NCI-H146 (cell line): ENCODE measurements at regions not wholly inside any gene's neighbourhood (a gene's known extent, or its start where the extent isn't known, plus 50 kb on each side); places are given as distances from the start of the nearest gene placed in this dataset.

Source experiments
- DNase-seq: peaks from one replicate; lab custom pipeline; 2025; lab: John Stamatoyannopoulos, UW

- DNase-seq: no peak
These were observed 1398.0 kb upstream of the NXPH2 start for GRCh38 chr2:140178234-140178633.

- DNase-seq: no peak
These were observed 1396.9 kb upstream of the NXPH2 start for GRCh38 chr2:140177086-140177485.

GRCh38 chr2:140173790-140174189 lies 1393.6 kb upstream of the NXPH2 start:
- no peak for DNase-seq

- no peak for DNase-seq
These were observed 1384.3 kb upstream of the NXPH2 start for GRCh38 chr2:140164449-140164848.

GRCh38 chr2:140158259-140158658 lies 1378.1 kb upstream of the NXPH2 start:
- DNase-seq: no peak

GRCh38 chr2:140157816-140158215 lies 1377.6 kb upstream of the NXPH2 start:
- DNase-seq: no peak

- no peak for DNase-seq
These were observed 1374.5 kb upstream of the NXPH2 start for GRCh38 chr2:140154706-140155105.

GRCh38 chr2:140154271-140154670 lies 1374.1 kb upstream of the NXPH2 start:
- DNase-seq: no peak

GRCh38 chr2:140144611-140145010 lies 1364.4 kb upstream of the NXPH2 start:
- no peak for DNase-seq

GRCh38 chr2:140138736-140139135 lies 1358.5 kb upstream of the NXPH2 start:
- no peak for DNase-seq

GRCh38 chr2:140136861-140137260 lies 1356.7 kb upstream of the NXPH2 start:
- DNase-seq: no peak

GRCh38 chr2:140136366-140136765 lies 1356.2 kb upstream of the NXPH2 start:
- DNase-seq: no peak

GRCh38 chr2:140128909-140129308 lies 1348.7 kb upstream of the NXPH2 start:
- DNase-seq: no peak

GRCh38 chr2:140122001-140122400 lies 1341.8 kb upstream of the NXPH2 start:
- no peak for DNase-seq

- no peak for DNase-seq
These were observed 1337.2 kb upstream of the NXPH2 start for GRCh38 chr2:140117386-140117785.

- DNase-seq: no peak
These were observed 1328.7 kb upstream of the NXPH2 start for GRCh38 chr2:140108706-140109475.

GRCh38 chr2:140091926-140092325 lies 1311.7 kb upstream of the NXPH2 start:
- DNase-seq: no peak

- DNase-seq: no peak
These were observed 1306.8 kb upstream of the NXPH2 start for GRCh38 chr2:140086964-140087363.

GRCh38 chr2:140085674-140086073 lies 1305.5 kb upstream of the NXPH2 start:
- no peak for DNase-seq

GRCh38 chr2:140079038-140079437 lies 1298.8 kb upstream of the NXPH2 start:
- DNase-seq: no peak

GRCh38 chr2:140076164-140076563 lies 1296.0 kb upstream of the NXPH2 start:
- DNase-seq: no peak

- DNase-seq: peak; percentile 25
These were observed 1293.6 kb upstream of the NXPH2 start for GRCh38 chr2:140073763-140074162.

- no peak for DNase-seq
These were observed 1287.5 kb upstream of the NXPH2 start for GRCh38 chr2:140067661-140068060.

GRCh38 chr2:140064243-140064642 lies 1284.1 kb upstream of the NXPH2 start:
- no peak for DNase-seq
